Endothelial cell of umbilical vein (primary cell): ENCODE measurements at regions not wholly inside any gene's neighbourhood (a gene's known extent, or its start where the extent isn't known, plus 50 kb on each side); places are given as distances from the start of the nearest gene placed in this dataset.
A peak's percentile ranks its signal among the peaks of the same experiment; 100 is the strongest.

ENCODE experiments used
- BruUV-seq: library from RNA; stranded (reverse); fragments of 400-500 nt; replicated peaks from 2 replicates; lab custom pipeline; 2021; lab: Mats Ljungman, UMichigan
- CTCF ChIA-PET: fragments of 300-600, 350-600 bp; sonication (Branson Sonifier 250); formaldehyde crosslinking; loops from one replicate; lab custom pipeline; 2021; ENCODE audit warnings: antibody characterized with exemption, inconsistent platforms; lab: Charles Lee
- POLR2A ChIA-PET: fragments of 300-600, 350-600 bp; sonication (Branson Sonifier 250); formaldehyde crosslinking; loops from one replicate; lab custom pipeline; 2021; ENCODE audit warnings: antibody characterized with exemption, inconsistent platforms; lab: Charles Lee
- DNase-seq: peaks from one replicate; pipeline ENCODE4 v3.0.0-alpha.2; 2011; ENCODE audit warnings: low read depth, low spot score
- FAIRE-seq: peaks from 2 replicates; lab custom pipeline; 2011; peaks lifted over from hg19 to GRCh38; lab: Jason Lieb, UNC
- H2AFZ ChIP-seq: 2 replicates; pipeline ENCODE4 v1.6.0; 2012; ENCODE audit warnings: low read depth, low read length, control low read depth, inconsistent platforms
- H3K27ac ChIP-seq: 2 replicates; pipeline ENCODE4 v1.5.1; 2011; ENCODE audit warnings: low read depth, mild to moderate bottlenecking, control low read depth, low read length, moderate library complexity; ENCODE audit not compliant: insufficient read depth
- H3K27me3 ChIP-seq, 2 experiments: 2 replicates each; pipeline versions ENCODE4 v1.6.0 to v1.6.1; 2011; ENCODE audit warnings: low read length in 2 of 2, mixed read lengths in 1 of 2; ENCODE audit not compliant: control insufficient read depth in 2 of 2, insufficient read depth in 2 of 2
- H3K36me3 ChIP-seq, 2 experiments: 2 replicates in 1 of 2; 3 replicates in 1 of 2; pipeline ENCODE4 v1.5.1; 2011; ENCODE audit warnings: low read length in 2 of 2, mild to moderate bottlenecking in 1 of 2, moderate library complexity in 1 of 2; ENCODE audit not compliant: control insufficient read depth in 2 of 2, insufficient read depth in 2 of 2; ENCODE audit errors: extremely low read depth in 1 of 2
- H3K4me1 ChIP-seq: 3 replicates; pipeline ENCODE4 v1.5.1; 2011; ENCODE audit warnings: mild to moderate bottlenecking, low read length; ENCODE audit not compliant: control insufficient read depth, insufficient read depth; ENCODE audit errors: extremely low read depth
- H3K4me2 ChIP-seq: 2 replicates; pipeline ENCODE4 v1.6.1; 2011; ENCODE audit warnings: low read length, control low read depth, mixed read lengths; ENCODE audit not compliant: insufficient read depth
- H3K4me3 ChIP-seq, 3 experiments: fragments of 200-600 bp in 1 of 3; sonication (generic), shearing (Covaris generic) in 1 of 3; replicated peaks in 1 of 3; 2 replicates each; pipeline ENCODE4 v1.5.1; 2011 to 2016; ENCODE audit warnings: control low read depth in 3 of 3, low read length in 3 of 3, mild to moderate bottlenecking in 2 of 3, inconsistent platforms in 1 of 3, low read depth in 1 of 3, moderate library complexity in 1 of 3; ENCODE audit not compliant: insufficient read depth in 1 of 3
- H3K79me2 ChIP-seq: 2 replicates; pipeline ENCODE4 v1.6.0; 2012; ENCODE audit warnings: low read length, inconsistent platforms; ENCODE audit not compliant: control insufficient read depth, insufficient read depth
- H3K9ac ChIP-seq: replicated peaks from 2 replicates; pipeline ENCODE3; 2011; ENCODE audit warnings: low read length, control low read depth; ENCODE audit not compliant: insufficient read depth; ENCODE audit errors: extremely low read depth
- H3K9me1 ChIP-seq: replicated peaks from 3 replicates; pipeline ENCODE4 v1.6.0; 2011; ENCODE audit warnings: mild to moderate bottlenecking, low read length; ENCODE audit not compliant: control insufficient read depth, insufficient read depth; ENCODE audit errors: extremely low read depth
- H3K9me3 ChIP-seq: replicated peaks from 2 replicates; pipeline ENCODE4 v1.5.1; 2012; ENCODE audit warnings: low read length, inconsistent platforms; ENCODE audit not compliant: control insufficient read depth, insufficient read depth
- H4K20me1 ChIP-seq: replicated peaks from 2 replicates; pipeline ENCODE3; 2011; ENCODE audit warnings: mild to moderate bottlenecking, low read length; ENCODE audit not compliant: control insufficient read depth, insufficient read depth; ENCODE audit errors: extremely low read depth
- CTCF ChIP-seq, 2 donors: IDR thresholded peaks; 1 replicate in 1 of 2; 2 replicates in 1 of 2; pipeline ENCODE4 v1.5.1; 2011; ENCODE audit warnings: low read length in 2 of 2, mild to moderate bottlenecking in 2 of 2, moderate library complexity in 2 of 2, control low read depth in 1 of 2, inconsistent platforms in 1 of 2, low read depth in 1 of 2; ENCODE audit not compliant: insufficient read depth in 1 of 2; ENCODE audit errors: extremely low read depth in 1 of 2
- EZH2 ChIP-seq: IDR thresholded peaks from 2 replicates; pipeline ENCODE4 v1.6.1; 2012; ENCODE audit warnings: borderline replicate concordance, low read depth, mild to moderate bottlenecking, moderate library complexity, low read length, inconsistent platforms; ENCODE audit not compliant: severe bottlenecking
- GATA2 ChIP-seq: IDR thresholded peaks from 2 replicates; pipeline ENCODE4 v1.7.0; 2011; ENCODE audit warnings: low read depth, mild to moderate bottlenecking, moderate library complexity, mixed read lengths, low read length; ENCODE audit not compliant: insufficient read length, insufficient read depth
- MAX ChIP-seq: IDR thresholded peaks from 2 replicates; pipeline ENCODE4 v1.6.1; 2011; ENCODE audit not compliant: insufficient read depth, insufficient read length
- dilution Hi-C: fragments of 300-500 bp; cut with MboI; formaldehyde crosslinking; loops from one replicate; pipeline ENCODE4 v1.15.0; 2019; ENCODE audit warnings: low sequenced_read_pairs; ENCODE audit not compliant: extremely low pct_ligation_motif_present
- intact Hi-C: fragments of 100-400 bp; cut with micrococcal nuclease; formaldehyde crosslinking; loops from one replicate; pipeline ENCODE4 v1.10.0; 2022

GRCh38 chr4:101596781-101597552 lies 193.6 kb upstream of the BANK1 start:
- ChIA-PET CTCF (interaction anchor here (0.5 to 0.9 kb wide), 3 partner anchors 82 to 249 kb away, joined by 3 to 5 read pairs (median 5); no protein-coding TSS in a partner anchor), POLR2A (no interaction called here)
- H2AFZ ChIP-seq = no peak overlapping the region
- no peaks in the 10 kb centered on the region for H4K20me1 ChIP-seq
- H3K9me1 ChIP-seq = no peaks in the 10 kb centered on the region
- TF ChIP-seq GATA2 (no peak), CTCF (IDR thresholded peaks at IDR 0.05; ENCODE audit: extremely low read depth in 1 of 2, insufficient read depth in 1 of 2, low read depth in 1 of 2, low read length in 2 of 2) (peak in 1 of 2 donors; percentile 3)
- no peak overlapping the region for H3K4me3 ChIP-seq
- H3K36me3 ChIP-seq = no peaks in the 10 kb centered on the region
- dilution Hi-C loops = no loop called here
- no peak overlapping the region for H3K27ac ChIP-seq
- intact Hi-C loops = loop anchor here (1.0 kb wide), 1 partner anchor 428 kb away; no protein-coding TSS in a partner anchor
- FAIRE-seq (no peak), DNase-seq (no peak)
- no peak overlapping the region for H3K4me2 ChIP-seq
- no TSS peak for BruUV-seq
- no peak overlapping the region for H3K9ac ChIP-seq
- no peaks in the 10 kb centered on the region for H3K79me2 ChIP-seq
- no peaks in the 10 kb centered on the region for H3K4me1 ChIP-seq
- no peaks in the 10 kb centered on the region for H3K27me3 ChIP-seq
- no peaks in the 10 kb centered on the region for H3K9me3 ChIP-seq

DNA sequence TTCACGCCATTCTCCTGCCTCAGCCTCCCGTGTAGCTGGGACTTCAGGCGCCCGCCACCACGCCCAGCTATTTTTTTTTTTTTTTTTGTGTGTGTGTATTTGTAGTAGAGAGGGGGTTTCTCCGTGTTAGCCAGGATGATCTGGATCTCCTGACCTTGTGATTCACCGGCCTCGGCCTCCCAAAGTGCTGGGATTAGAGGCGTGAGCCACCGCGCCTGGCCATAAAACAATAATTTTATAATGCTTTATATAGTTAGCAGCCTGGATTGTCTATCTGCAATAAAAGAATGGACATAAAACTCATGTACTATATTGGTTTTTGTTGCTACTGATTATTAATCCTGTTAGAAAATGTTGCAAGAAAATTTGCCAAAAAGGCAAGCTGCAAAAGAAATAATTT lies 195.9 kb upstream of the BANK1 start:
- no peaks in the 10 kb centered on the region for H3K9me1 ChIP-seq
- H3K9me3 ChIP-seq = no peaks in the 10 kb centered on the region
- POLR2A ChIA-PET = no interaction called here
- DNase-seq (no peak), FAIRE-seq (no peak)
- no peaks in the 10 kb centered on the region for H3K36me3 ChIP-seq
- no TSS peak for BruUV-seq
- dilution Hi-C loops = no loop called here
- CTCF ChIA-PET = no interaction called here
- H3K27me3 ChIP-seq = no peaks in the 10 kb centered on the region
- H3K79me2 ChIP-seq = no peaks in the 10 kb centered on the region
- H3K9ac ChIP-seq = no peak overlapping the region
- H3K27ac ChIP-seq = no peak overlapping the region
- H3K4me2 ChIP-seq = no peak overlapping the region
- no peak overlapping the region for H3K4me3 ChIP-seq
- no peak overlapping the region for H2AFZ ChIP-seq
- H3K4me1 ChIP-seq = no peaks in the 10 kb centered on the region
- no peaks in the 10 kb centered on the region for H4K20me1 ChIP-seq
- TF ChIP-seq MAX (no peak), EZH2 (no peak)
- intact Hi-C loops = no loop called here
